Caco-2 (cell line): ENCODE measurements at regions not wholly inside any gene's neighbourhood (a gene's known extent, or its start where the extent isn't known, plus 50 kb on each side); places are given as distances from the start of the nearest gene placed in this dataset.
"Not testable (repeated sequence)": the region's sequence is repeated elsewhere in the genome, so short reads cannot be mapped to it uniquely, and the experiment has no call there.

Experiments used
- BruUV-seq: library from RNA; stranded (reverse); fragments of 400-500 nt; replicated peaks from 2 replicates; lab custom pipeline; 2021; lab: Mats Ljungman, UMichigan
- CTCF ChIA-PET: fragments of 300-600 bp; sonication (Branson Sonifier 250); formaldehyde crosslinking; loops from one replicate; lab custom pipeline; 2022; ENCODE audit warnings: antibody characterized with exemption; lab: Charles Lee
- POLR2A ChIA-PET: fragments of 300-600 bp; sonication (Branson Sonifier 250); formaldehyde crosslinking; loops from one replicate; lab custom pipeline; 2022; ENCODE audit warnings: antibody characterized with exemption; lab: Charles Lee
- DNase-seq, 2 experiments: peaks; one replicate each; pipeline versions ENCODE4 v3.0.0 to v3.0.0-alpha.2; 2020 to 2022
- H3K27me3 ChIP-seq: replicated peaks from 2 replicates; pipeline ENCODE4 v1.6.0; 2011; ENCODE audit warnings: low read length; ENCODE audit not compliant: control insufficient read depth, insufficient read depth
- H3K36me3 ChIP-seq: 2 replicates; pipeline ENCODE4 v1.5.1; 2011; ENCODE audit warnings: low read length; ENCODE audit not compliant: control insufficient read depth, insufficient read depth
- H3K4me1 ChIP-seq: fragments of 250-450 bp; sonication (Bioruptor Pico); 2 replicates; pipeline ENCODE4 v1.5.1; 2020; ENCODE audit warnings: mild to moderate bottlenecking
- H3K4me3 ChIP-seq: 2 replicates; pipeline ENCODE4 v1.5.1; 2011; ENCODE audit warnings: low read depth, mild to moderate bottlenecking, control low read depth, low read length
- H3K9me3 ChIP-seq: fragments of 250-450 bp; sonication (Bioruptor Pico); 2 replicates; pipeline ENCODE4 v1.5.1; 2020; ENCODE audit warnings: mild to moderate bottlenecking, moderate library complexity
- H3K27ac Mint-ChIP-seq: one replicate; pipeline ENCODE4 v1.8.0; 2022; ENCODE audit warnings: mixed read lengths; ENCODE audit not compliant: unreplicated experiment
- H3K27me3 Mint-ChIP-seq: one replicate; pipeline ENCODE4 v1.8.0; 2022; ENCODE audit warnings: mixed read lengths; ENCODE audit not compliant: insufficient read depth, unreplicated experiment
- H3K36me3 Mint-ChIP-seq: one replicate; pipeline ENCODE4 v1.8.0; 2022; ENCODE audit warnings: mild to moderate bottlenecking, mixed read lengths; ENCODE audit not compliant: insufficient read depth, unreplicated experiment
- H3K4me1 Mint-ChIP-seq: one replicate; pipeline ENCODE4 v1.8.0; 2022; ENCODE audit warnings: low read depth, mixed read lengths; ENCODE audit not compliant: unreplicated experiment
- H3K4me3 Mint-ChIP-seq: one replicate; pipeline ENCODE4 v1.8.0; 2022; ENCODE audit warnings: mild to moderate bottlenecking, moderate library complexity, mixed read lengths; ENCODE audit not compliant: unreplicated experiment
- H3K9me3 Mint-ChIP-seq: one replicate; pipeline ENCODE4 v1.8.0; 2022; ENCODE audit warnings: mixed read lengths; ENCODE audit not compliant: unreplicated experiment
- CTCF ChIP-seq, 2 experiments: fragments of 200-600 bp in 1 of 2; IDR thresholded peaks; 1 replicate in 1 of 2; 2 replicates in 1 of 2; pipeline versions ENCODE4 v1.5.1 to v1.8.0; 2011 to 2022; ENCODE audit warnings: antibody characterized with exemption in 1 of 2, control low read depth in 1 of 2, inconsistent platforms in 1 of 2, low read depth in 1 of 2, low read length in 1 of 2, mild to moderate bottlenecking in 1 of 2, moderate library complexity in 1 of 2; ENCODE audit not compliant: insufficient read depth in 1 of 2, severe bottlenecking in 1 of 2, unreplicated experiment in 1 of 2
- intact Hi-C: fragments of 100-400 bp; cut with micrococcal nuclease; formaldehyde crosslinking; loops from one replicate; pipeline ENCODE4 v1.10.0; 2022; ENCODE audit not compliant: unreplicated experiment

GRCh38 chr11:57941875-57942274 lies 81.8 kb upstream of the OR9Q1 start:
- no TSS peak for BruUV-seq
- intact Hi-C loops = no loop called here
- no peak overlapping the region for H3K27ac Mint-ChIP-seq
- no peaks in the 10 kb centered on the region for H3K36me3 ChIP-seq
- no peak for TF ChIP-seq CTCF (IDR thresholded peaks at IDR 0.05; ENCODE audit: insufficient read depth in 1 of 2, low read depth in 1 of 2, low read length in 1 of 2, severe bottlenecking in 1 of 2, unreplicated experiment in 1 of 2)
- H3K9me3 Mint-ChIP-seq = no peaks in the 10 kb centered on the region
- no peak overlapping the region for H3K4me3 ChIP-seq
- ChIA-PET CTCF (no interaction called here), POLR2A (no interaction called here)
- H3K4me1 Mint-ChIP-seq = no peaks in the 10 kb centered on the region
- H3K9me3 ChIP-seq = no peaks in the 10 kb centered on the region
- no peak for DNase-seq
- H3K4me3 Mint-ChIP-seq = no peak overlapping the region
- no peaks in the 10 kb centered on the region for H3K4me1 ChIP-seq
- no peaks in the 10 kb centered on the region for H3K27me3 Mint-ChIP-seq
- H3K27me3 ChIP-seq = no peaks in the 10 kb centered on the region
- no peaks in the 10 kb centered on the region for H3K36me3 Mint-ChIP-seq

- BruUV-seq = no TSS peak
- intact Hi-C loops = no loop called here
- no peaks in the 10 kb centered on the region for H3K27me3 ChIP-seq
- POLR2A ChIA-PET = no interaction called here
- no peaks in the 10 kb centered on the region for H3K4me1 ChIP-seq
- DNase-seq = no peak
- H3K36me3 Mint-ChIP-seq = no peaks in the 10 kb centered on the region
- H3K27me3 Mint-ChIP-seq = no peaks in the 10 kb centered on the region
- H3K27ac Mint-ChIP-seq = no peak overlapping the region
- no peak overlapping the region for H3K4me3 ChIP-seq
- no peaks in the 10 kb centered on the region for H3K9me3 ChIP-seq
- no peak overlapping the region for H3K4me3 Mint-ChIP-seq
- H3K9me3 Mint-ChIP-seq = no peaks in the 10 kb centered on the region
- TF ChIP-seq CTCF (IDR thresholded peaks at IDR 0.05; ENCODE audit: insufficient read depth in 1 of 2, low read depth in 1 of 2, low read length in 1 of 2, severe bottlenecking in 1 of 2, unreplicated experiment in 1 of 2) = no peak
- no peaks in the 10 kb centered on the region for H3K36me3 ChIP-seq
- CTCF ChIA-PET = no interaction called here
- no peaks in the 10 kb centered on the region for H3K4me1 Mint-ChIP-seq
Measured at GRCh38 chr11:57942808-57943207, 80.9 kb upstream of the OR9Q1 start.

GRCh38 chr11:57943766-57944165 lies 79.9 kb upstream of the OR9Q1 start:
- H3K9me3 Mint-ChIP-seq, BruUV-seq, intact Hi-C loops, H3K27me3 Mint-ChIP-seq, H3K4me1 ChIP-seq, H3K36me3 Mint-ChIP-seq, H3K4me1 Mint-ChIP-seq, H3K4me3 ChIP-seq, H3K36me3 ChIP-seq, H3K27me3 ChIP-seq, CTCF ChIA-PET, DNase-seq, H3K27ac Mint-ChIP-seq, POLR2A ChIA-PET, H3K4me3 Mint-ChIP-seq, H3K9me3 ChIP-seq: not testable (repeated sequence)

- POLR2A ChIA-PET = no interaction called here
- peaks cover 2% of the 10 kb centered on the region for H3K27me3 Mint-ChIP-seq
- CTCF ChIA-PET = no interaction called here
- no peaks in the 10 kb centered on the region for H3K36me3 Mint-ChIP-seq
- no peaks in the 10 kb centered on the region for H3K9me3 Mint-ChIP-seq
- Histone ChIP-seq H3K36me3 (no peaks in the 10 kb centered on the region), H3K27me3 (no peaks in the 10 kb centered on the region), H3K4me3 (no peak overlapping the region), H3K9me3 (no peaks in the 10 kb centered on the region), H3K4me1 (no peaks in the 10 kb centered on the region)
- no peak for DNase-seq
- TF ChIP-seq CTCF (IDR thresholded peaks at IDR 0.05; ENCODE audit: insufficient read depth in 1 of 2, low read depth in 1 of 2, low read length in 1 of 2, severe bottlenecking in 1 of 2, unreplicated experiment in 1 of 2) = no peak
- no TSS peak for BruUV-seq
- intact Hi-C loops = no loop called here
- H3K4me1 Mint-ChIP-seq = no peaks in the 10 kb centered on the region
- H3K4me3 Mint-ChIP-seq = no peak overlapping the region
- no peak overlapping the region for H3K27ac Mint-ChIP-seq
Measured at GRCh38 chr11:57946628-57947027, 77.1 kb upstream of the OR9Q1 start.
